GM12874 (cell line): ENCODE measurements at regions not wholly inside any gene's neighbourhood (a gene's known extent, or its start where the extent isn't known, plus 50 kb on each side); places are given as distances from the start of the nearest gene placed in this dataset.

Source experiments
- CTCF ChIP-seq: IDR thresholded peaks from 2 replicates; pipeline ENCODE4 v1.5.1; 2011; ENCODE audit warnings: low read depth, mild to moderate bottlenecking, control low read depth, low read length, moderate library complexity; ENCODE audit not compliant: insufficient read depth

GRCh38 chr13:64371045-64371444 lies 2859.1 kb downstream of the PCDH9 start:
- TF ChIP-seq CTCF, result no peak

- TF ChIP-seq CTCF, result no peak
Measured at GRCh38 chr13:64369121-64369520, 2861.0 kb downstream of the PCDH9 start.

- no peak for TF ChIP-seq CTCF
Measured at GRCh38 chr13:64362564-64362963, 2867.6 kb downstream of the PCDH9 start.

GRCh38 chr13:64347664-64348063 lies 2882.5 kb downstream of the PCDH9 start:
- no peak for TF ChIP-seq CTCF

GRCh38 chr13:64339373-64340063 lies 2890.6 kb downstream of the PCDH9 start:
- TF ChIP-seq CTCF, result no peak

GRCh38 chr13:64338671-64339070 lies 2891.5 kb downstream of the PCDH9 start:
- TF ChIP-seq CTCF, result no peak

GRCh38 chr13:64333888-64334287 lies 2896.2 kb downstream of the PCDH9 start:
- TF ChIP-seq CTCF, result no peak
